Psoas muscle (tissue), 7 donors: ENCODE measurements at regions not wholly inside any gene's neighbourhood (a gene's known extent, or its start where the extent isn't known, plus 50 kb on each side); places are given as distances from the start of the nearest gene placed in this dataset.

ENCODE experiments used
- ATAC-seq, 4 donors: fragments of 200-7000 bp; cut with Tn5 transposase; one replicate each; pipeline ENCODE4 v1.9.1; 2020; ENCODE audit warnings: moderate library complexity in 3 of 4, mild to moderate bottlenecking in 2 of 4
- DNase-seq, 2 donors: peaks; one replicate each; pipeline ENCODE4 v3.0.0-alpha.2; 2020
- H3K27ac ChIP-seq: fragments of 200-600 bp; one replicate; pipeline ENCODE4 v1.8.0; 2022
- H3K27me3 ChIP-seq, 3 donors: fragments of 200-600 bp in 1 of 3; one replicate each; pipeline versions ENCODE4 v1.6.1 to v1.8.0; 2013 to 2022; ENCODE audit warnings: low read length in 2 of 3, mild to moderate bottlenecking in 2 of 3, moderate library complexity in 1 of 3; ENCODE audit not compliant: insufficient read depth in 3 of 3
- H3K36me3 ChIP-seq, 2 donors: fragments of 200-600 bp in 1 of 2; one replicate each; pipeline versions ENCODE4 v1.6.1 to v1.8.0; 2013 to 2022; ENCODE audit warnings: low read depth in 1 of 2, mild to moderate bottlenecking in 1 of 2, moderate library complexity in 1 of 2; ENCODE audit not compliant: insufficient read depth in 1 of 2
- H3K4me1 ChIP-seq: fragments of 200-600 bp; one replicate; pipeline ENCODE4 v1.8.0; 2022
- H3K4me3 ChIP-seq: fragments of 200-600 bp; one replicate; pipeline ENCODE4 v1.8.0; 2022; ENCODE audit warnings: mild to moderate bottlenecking
- H3K9me3 ChIP-seq: fragments of 200-600 bp; one replicate; pipeline ENCODE4 v1.8.0; 2022
- CTCF ChIP-seq: fragments of 200-600 bp; IDR thresholded peaks from one replicate; pipeline ENCODE4 v1.8.0; 2022; ENCODE audit warnings: antibody characterized with exemption
- WGBS, 3 donors: extraction: QIAGEN DNeasy Blood & Tissue Kit; methylation state at CpG; one replicate each; pipeline versions ENCODE4 v1.1.6 to v1.1.7; 2013; 5-methylcytosine and 5-hydroxymethylcytosine counted together
- intact Hi-C, 2 donors: fragments of 100-400 bp; cut with DNase I; formaldehyde crosslinking; loops; one replicate each; pipeline versions ENCODE4 v1.11.0 to v1.14.2; 2022
- donor health status: healthy with polysubstance abuse.
- donor health status: DM: no; HTN: no; CAD: no; lungs with moderate emphysema.
- donor health status: Bipolar disorder and iron deficiency.
- donor health status: healthy.
- donor health status: DM: yes; HTN: yes; CAD: no.
- donor health status: DM: no; HTN: no; CAD: no.
- donor health status: DM: yes; HTN: yes; CAD: no.

GRCh38 chr18:65622436-65622835, 128.4 kb upstream of the CDH7 start:
- no peaks in the 10 kb centered on the region for H3K4me1 ChIP-seq
- DNase-seq (no peak), ATAC-seq (no peak)
- no peaks in the 10 kb centered on the region for H3K27me3 ChIP-seq
- H3K9me3 ChIP-seq = no peaks in the 10 kb centered on the region
- H3K36me3 ChIP-seq = no peaks in the 10 kb centered on the region
- no peak for TF ChIP-seq CTCF
- H3K4me3 ChIP-seq = no peak overlapping the region
- intact Hi-C loops = no loop called here
- 38 to 53% (median 47%) methylated on average over 4 of the region's 4 CpGs for whole genome bisulfite sequencing, 3 donors
- H3K27ac ChIP-seq = no peak overlapping the region

GRCh38 chr18:65620076-65620696, 130.6 kb upstream of the CDH7 start:
- DNase-seq = peak in 1 of 2 donors; percentile 38
- ATAC-seq = no peak
- 69 to 77% (median 74%) methylated on average over 9 of the region's 9 CpGs for WGBS, 3 donors
- no peaks in the 10 kb centered on the region for H3K4me1 ChIP-seq
- H3K36me3 ChIP-seq = no peaks in the 10 kb centered on the region
- no peaks in the 10 kb centered on the region for H3K9me3 ChIP-seq
- no peak overlapping the region for H3K27ac ChIP-seq
- H3K27me3 ChIP-seq = no peaks in the 10 kb centered on the region
- intact Hi-C loops = no loop called here
- H3K4me3 ChIP-seq = no peak overlapping the region
- TF ChIP-seq CTCF = no peak

DNA sequence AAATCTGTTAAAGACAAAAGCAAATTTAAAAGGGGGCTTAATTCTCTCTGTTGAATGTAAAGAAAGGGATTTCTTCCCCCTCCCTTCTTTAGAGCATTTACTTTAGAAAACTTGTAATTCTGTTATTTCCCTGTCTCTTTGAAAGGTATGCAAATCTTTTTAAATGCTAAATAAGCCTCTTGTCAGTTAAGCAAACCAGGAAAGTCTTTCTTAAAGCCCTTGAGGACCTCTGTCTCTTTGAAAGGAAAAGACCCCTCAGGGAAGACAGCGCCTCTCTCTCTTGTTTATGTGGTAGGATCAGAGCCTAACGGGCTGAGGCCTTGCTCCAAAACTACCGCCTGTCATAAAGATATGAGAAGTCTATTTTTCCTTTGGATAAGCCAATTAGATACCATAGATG, 139.9 kb upstream of the CDH7 start:
- 46 to 54% (median 50%) methylated on average over 3 of the region's 3 CpGs for WGBS, 3 donors
- H3K4me1 ChIP-seq = no peaks in the 10 kb centered on the region
- H3K27me3 ChIP-seq = no peaks in the 10 kb centered on the region
- TF ChIP-seq CTCF = no peak
- no peak overlapping the region for H3K27ac ChIP-seq
- intact Hi-C loops = no loop called here
- H3K4me3 ChIP-seq = no peak overlapping the region
- H3K9me3 ChIP-seq = no peaks in the 10 kb centered on the region
- ATAC-seq (no peak), DNase-seq (no peak)
- no peaks in the 10 kb centered on the region for H3K36me3 ChIP-seq

DNA sequence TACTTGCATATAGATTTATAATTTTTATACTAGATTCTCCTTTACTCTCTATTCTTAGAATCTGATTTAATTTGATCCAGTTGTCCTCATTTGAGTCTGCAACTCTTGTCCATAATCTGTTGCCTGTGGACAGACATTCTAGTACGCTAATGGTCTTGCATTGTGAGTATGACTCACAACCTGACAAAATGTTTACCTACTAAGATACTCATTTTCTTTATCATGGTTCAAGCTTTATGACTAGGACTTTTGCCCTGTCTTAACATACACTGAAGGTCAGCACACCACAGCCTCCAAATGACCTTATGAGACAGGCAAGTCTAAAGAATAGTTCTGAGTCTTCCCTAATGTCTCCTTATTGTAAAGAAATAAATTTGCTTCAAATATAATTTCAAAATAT, 142.3 kb upstream of the CDH7 start:
- intact Hi-C loops = no loop called here
- no peaks in the 10 kb centered on the region for H3K9me3 ChIP-seq
- no peak overlapping the region for H3K27ac ChIP-seq
- H3K36me3 ChIP-seq = no peaks in the 10 kb centered on the region
- no peak for DNase-seq
- no peak for ATAC-seq
- TF ChIP-seq CTCF = no peak
- 84 to 92% (median 90%) methylated on average over 1 of the region's 1 CpG for WGBS, 3 donors
- no peak overlapping the region for H3K4me3 ChIP-seq
- no peaks in the 10 kb centered on the region for H3K4me1 ChIP-seq
- H3K27me3 ChIP-seq = no peaks in the 10 kb centered on the region

DNA sequence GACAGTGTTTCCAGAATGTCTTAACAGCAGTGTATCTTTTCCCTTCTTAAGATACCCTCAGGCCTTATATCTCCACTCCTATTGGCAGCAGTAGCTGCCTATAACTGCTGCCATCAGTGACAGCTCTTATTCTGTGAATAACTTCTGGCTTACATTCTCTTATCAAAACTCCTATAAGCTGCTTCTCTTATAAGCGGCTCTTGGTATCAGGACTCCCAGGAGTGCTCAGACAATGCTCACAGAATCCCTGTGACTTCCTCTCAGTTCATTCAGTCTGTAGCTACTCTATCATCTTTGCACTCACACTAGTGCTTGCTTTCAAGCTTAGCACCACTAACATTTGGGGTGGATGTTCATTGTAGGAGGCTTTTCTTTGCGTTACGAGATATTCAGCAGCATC, 143.7 kb upstream of the CDH7 start:
- TF ChIP-seq CTCF = no peak
- 89 to 93% (median 92%) methylated on average over 3 of the region's 3 CpGs for WGBS, 3 donors
- Histone ChIP-seq H3K27ac (no peak overlapping the region), H3K4me1 (no peaks in the 10 kb centered on the region), H3K4me3 (no peak overlapping the region), H3K36me3 (no peaks in the 10 kb centered on the region), H3K27me3 (no peaks in the 10 kb centered on the region), H3K9me3 (no peaks in the 10 kb centered on the region)
- no peak for ATAC-seq
- intact Hi-C loops = no loop called here
- no peak for DNase-seq
